ENCODE measurements at regions not wholly inside any gene's neighbourhood (a gene's known extent, or its start where the extent isn't known, plus 50 kb on each side); places are given as distances from the start of the nearest gene placed in this dataset.
"Not testable (repeated sequence)": the region's sequence is repeated elsewhere in the genome, so short reads cannot be mapped to it uniquely, and the experiment has no call there.

GRCh38 chr3:153445817-153446216 is 283.8 kb downstream of the RAP2B start:
- no peak for DNase-seq

GRCh38 chr3:153448151-153448829 is 286.3 kb downstream of the RAP2B start:
- DNase-seq, result no peak

GRCh38 chr3:153456833-153457545 is 295.0 kb downstream of the RAP2B start:
- DNase-seq, result no peak

DNA sequence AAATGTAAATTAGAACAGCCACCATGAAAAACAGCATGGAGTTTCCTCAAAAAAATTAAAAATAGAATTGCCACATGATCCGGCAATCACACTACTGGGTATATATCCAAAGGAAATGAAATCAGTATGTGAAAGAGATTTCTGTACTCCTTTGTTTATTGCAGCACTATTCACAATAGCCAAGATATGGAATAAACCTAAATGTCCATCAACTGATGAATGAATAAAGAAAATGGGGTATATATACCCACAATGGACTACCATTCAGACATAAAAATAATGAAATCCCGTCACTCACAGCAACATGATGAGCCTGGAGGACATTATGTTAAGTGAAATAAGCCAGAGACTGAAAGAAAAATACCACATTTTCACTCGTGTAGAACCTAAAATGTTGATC is 296.9 kb downstream of the RAP2B start:
- no peak for DNase-seq

- DNase-seq, result no peak
Observed at GRCh38 chr3:153462545-153462944, 300.5 kb downstream of the RAP2B start.

- peak in 1 of 2 experiments; percentile 11 for DNase-seq
Observed at GRCh38 chr3:153463895-153464294, 301.9 kb downstream of the RAP2B start.

- no peak for DNase-seq
Observed at GRCh38 chr3:153469162-153469561, 307.1 kb downstream of the RAP2B start.

DNA sequence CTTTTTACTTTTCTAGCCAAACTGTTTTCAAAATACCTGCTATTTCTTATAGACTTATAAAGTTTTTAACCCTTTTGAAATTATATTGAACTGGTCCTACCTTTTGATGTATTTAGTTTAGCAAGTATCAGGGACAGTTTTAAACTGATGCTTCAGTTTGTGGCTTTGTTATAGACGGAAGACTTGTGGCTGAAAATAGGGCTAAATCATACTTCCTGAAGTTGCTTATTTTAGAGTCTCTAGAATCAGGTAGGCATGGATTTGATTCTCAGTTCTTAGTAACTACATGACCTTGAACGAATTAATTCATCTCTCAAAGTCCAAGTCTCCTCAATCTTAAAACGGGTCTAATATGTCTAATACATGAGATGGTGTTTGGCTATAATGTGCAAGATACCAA is 322.8 kb downstream of the RAP2B start:
- no peak for DNase-seq

GRCh38 chr3:153495422-153495821 is 333.4 kb downstream of the RAP2B start:
- no peak for DNase-seq

DNA sequence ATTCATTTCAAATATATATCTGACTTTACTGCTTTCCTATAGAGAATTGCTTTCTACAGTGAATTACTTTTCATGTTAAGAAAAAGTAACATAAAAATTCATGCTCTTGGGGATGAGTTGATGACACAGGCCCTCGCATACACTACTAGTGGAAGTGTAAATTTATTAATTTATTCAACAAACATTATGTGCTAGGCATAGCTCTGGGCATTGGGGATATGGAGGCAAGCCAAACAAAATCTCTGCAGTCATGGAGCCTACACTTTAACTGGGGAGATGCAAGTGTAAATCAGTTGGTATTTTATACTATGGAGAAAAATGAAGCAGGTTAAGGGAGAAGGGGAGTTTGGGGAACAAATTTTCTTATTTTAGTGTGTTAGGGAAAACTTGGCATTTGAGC is 340.7 kb downstream of the RAP2B start:
- DNase-seq, result no peak

- DNase-seq, result no peak
Observed at GRCh38 chr3:153503873-153504272, 341.8 kb downstream of the RAP2B start.

GRCh38 chr3:153506205-153506604 is 344.2 kb downstream of the RAP2B start:
- DNase-seq, result not testable (repeated sequence)

GRCh38 chr3:153506686-153507085 is 344.7 kb downstream of the RAP2B start:
- not testable (repeated sequence) for DNase-seq

DNA sequence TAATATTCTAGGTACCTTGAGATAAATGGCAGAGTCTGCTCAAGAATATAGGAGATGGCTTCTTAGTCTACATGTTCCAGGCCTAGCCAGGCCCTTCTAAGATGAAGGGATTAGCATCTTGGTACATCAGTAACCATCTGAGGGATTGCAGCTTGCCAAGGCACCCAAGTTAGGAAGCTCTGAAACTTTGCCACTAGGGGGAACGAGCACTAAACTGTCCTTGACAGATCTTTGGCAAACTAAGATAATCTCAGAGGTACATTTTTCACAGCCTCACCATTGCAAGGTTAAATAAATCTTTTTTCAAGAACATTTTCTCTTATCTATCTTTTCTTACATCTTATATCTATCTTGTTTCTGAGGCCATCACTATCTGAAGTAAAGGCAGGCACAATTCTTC is 351.2 kb downstream of the RAP2B start:
- DNase-seq, result peak; percentile 37 to 50

GRCh38 chr3:153528473-153528872 is 366.4 kb downstream of the RAP2B start:
- no peak for DNase-seq

GRCh38 chr3:153539263-153539662 is 377.2 kb downstream of the RAP2B start:
- no peak for DNase-seq

GRCh38 chr3:153545471-153545870 is 383.4 kb downstream of the RAP2B start:
- DNase-seq, result no peak

- DNase-seq, result no peak
Observed at GRCh38 chr3:153547970-153548369, 385.9 kb downstream of the RAP2B start.

GRCh38 chr3:153549686-153550085 is 387.7 kb downstream of the RAP2B start:
- not testable (repeated sequence) for DNase-seq

- DNase-seq, result no peak
Observed at GRCh38 chr3:153551536-153552285, 389.7 kb downstream of the RAP2B start.

- DNase-seq, result no peak
Observed at GRCh38 chr3:153552887-153553604, 391.0 kb downstream of the RAP2B start.

DNA sequence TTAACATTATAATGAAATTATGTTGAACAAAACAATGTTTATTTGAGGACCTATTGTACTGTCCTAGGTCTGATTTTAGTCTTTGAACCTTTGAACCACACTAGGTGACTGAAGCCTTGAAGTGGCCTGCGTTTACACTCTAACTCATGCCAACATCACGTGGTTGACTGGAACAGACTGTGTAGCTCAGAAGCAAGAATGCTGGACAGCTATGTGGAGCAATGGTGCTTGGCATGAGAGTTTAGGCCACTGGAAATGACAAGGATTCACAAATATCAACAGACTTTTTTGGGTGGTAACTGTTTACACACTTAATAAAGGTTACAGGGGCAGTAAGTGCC is 391.5 kb downstream of the RAP2B start:
- no peak for DNase-seq

- DNase-seq, result no peak
Observed at GRCh38 chr3:153555919-153556318, 393.9 kb downstream of the RAP2B start.
